ENCODE measurements at regions not wholly inside any gene's neighbourhood (a gene's known extent, or its start where the extent isn't known, plus 50 kb on each side); places are given as distances from the start of the nearest gene placed in this dataset.

DNA sequence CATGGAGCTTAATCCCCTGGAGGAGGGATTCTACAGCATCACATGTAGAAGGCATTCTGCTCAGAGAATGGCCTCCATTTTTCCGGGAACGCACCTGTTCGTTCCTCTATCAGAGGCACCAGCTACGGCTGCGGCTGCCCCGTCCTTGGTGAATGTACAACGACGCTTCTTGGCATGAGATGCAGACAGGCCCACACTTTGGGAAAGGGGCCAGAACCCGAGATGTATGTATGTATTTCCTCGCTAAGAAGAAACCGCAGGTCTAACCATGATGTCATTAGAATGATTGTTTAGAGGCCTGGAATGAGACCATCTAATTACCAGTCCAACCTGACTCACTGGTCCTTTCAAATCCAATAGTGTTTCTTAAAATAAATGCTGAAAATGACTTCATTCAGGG is 1293.4 kb downstream of the TBC1D22A start:
- in situ Hi-C loops (cut with MboI; ENCODE audit: low sequenced_read_pairs), result no loop called here

DNA sequence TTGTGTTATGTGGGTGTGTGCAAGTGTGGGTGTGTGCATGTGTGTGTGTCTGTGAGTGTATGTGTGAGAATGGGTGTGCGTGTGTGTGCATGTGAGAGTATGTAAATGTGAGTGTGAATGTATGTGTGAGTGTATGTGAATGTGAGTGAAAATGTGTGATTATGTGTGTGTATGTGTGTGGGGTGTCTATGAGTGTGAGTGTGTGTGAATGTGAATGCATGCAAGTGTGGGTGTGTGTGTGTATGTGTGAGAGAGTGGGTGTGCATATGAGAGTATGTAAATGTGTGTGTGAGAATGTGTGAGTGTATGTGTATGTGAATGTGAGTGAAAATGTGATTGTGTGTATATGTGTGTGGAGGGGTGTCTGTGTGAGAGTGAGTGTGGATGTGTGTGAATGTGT is 1292.7 kb downstream of the TBC1D22A start:
- in situ Hi-C loops (cut with MboI; ENCODE audit: low sequenced_read_pairs), result no loop called here

DNA sequence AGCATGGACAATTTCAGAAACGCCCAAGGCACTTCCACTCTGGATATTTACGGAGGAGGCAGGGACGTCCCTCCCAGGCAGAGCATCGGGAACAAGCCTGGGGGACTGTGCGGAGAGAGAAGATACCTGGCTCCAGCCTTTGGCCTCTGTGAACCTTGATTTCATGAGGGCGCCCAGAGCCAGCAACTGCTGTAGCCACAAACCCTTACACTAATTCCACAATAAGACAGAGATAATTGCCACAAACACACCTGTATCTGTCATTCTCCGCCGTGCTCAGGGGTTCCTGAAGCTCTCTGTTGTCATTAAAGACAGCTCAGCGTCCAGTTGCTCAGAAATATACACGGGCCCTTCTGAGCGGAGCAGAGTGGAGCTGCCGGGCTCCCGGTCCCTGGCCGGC is 1292.1 kb downstream of the TBC1D22A start:
- in situ Hi-C loops (cut with MboI; ENCODE audit: low sequenced_read_pairs), result no loop called here

DNA sequence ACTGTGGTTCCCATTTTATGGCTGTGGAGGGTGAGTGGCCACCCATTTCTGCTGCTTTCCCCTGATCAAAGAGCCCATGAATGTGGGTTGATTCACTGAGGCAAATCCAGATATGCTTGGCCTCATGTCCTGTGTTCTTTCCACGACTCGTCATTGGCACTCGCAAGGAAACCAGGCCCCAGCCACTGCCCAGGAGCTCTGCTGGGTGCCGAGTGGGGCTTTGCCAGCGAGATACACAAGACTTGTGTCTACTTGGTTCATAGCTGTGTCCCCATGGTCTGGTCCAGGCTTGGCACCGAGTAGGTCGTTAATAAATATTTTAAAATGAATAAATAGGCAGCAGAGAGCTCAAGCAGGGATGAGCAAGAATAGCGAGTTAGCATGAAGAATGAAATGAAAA is 1291.5 kb downstream of the TBC1D22A start:
- in situ Hi-C loops (cut with MboI; ENCODE audit: low sequenced_read_pairs), result no loop called here

DNA sequence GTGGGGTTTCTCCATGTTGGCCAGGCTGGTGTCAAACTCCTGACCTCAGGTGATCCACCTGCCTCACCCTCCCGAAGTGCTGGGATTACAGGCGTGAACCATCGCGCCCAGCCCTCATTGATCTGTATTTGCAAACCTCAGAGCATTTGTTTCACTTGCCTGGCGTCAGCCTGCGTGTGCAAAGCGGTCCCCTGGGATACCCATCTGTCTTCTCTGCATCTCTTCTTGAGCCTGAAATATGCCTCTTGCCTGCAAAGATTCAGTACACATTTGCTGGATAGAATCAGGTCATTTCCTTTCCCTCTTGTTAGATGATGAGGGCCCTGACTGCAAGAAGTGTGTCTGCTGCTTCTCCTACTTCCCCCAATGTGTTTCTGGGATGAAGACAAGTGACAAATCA is 1291.0 kb downstream of the TBC1D22A start:
- in situ Hi-C loops (cut with MboI; ENCODE audit: low sequenced_read_pairs), result no loop called here

DNA sequence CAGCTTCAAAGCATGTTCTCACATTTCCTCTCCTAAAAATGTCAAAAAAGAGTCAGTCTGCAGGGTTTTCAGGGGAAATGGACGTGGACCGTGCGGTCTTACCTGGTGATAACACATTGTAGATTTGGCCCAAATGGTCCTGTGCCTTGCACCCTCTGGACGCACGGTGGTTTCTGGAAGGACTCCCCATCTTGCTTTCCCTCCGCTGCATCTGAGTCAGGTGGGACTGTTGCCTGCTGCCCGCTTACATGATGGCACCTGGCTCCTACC is 1290.1 kb downstream of the TBC1D22A start:
- in situ Hi-C loops (cut with MboI; ENCODE audit: low sequenced_read_pairs), result no loop called here

DNA sequence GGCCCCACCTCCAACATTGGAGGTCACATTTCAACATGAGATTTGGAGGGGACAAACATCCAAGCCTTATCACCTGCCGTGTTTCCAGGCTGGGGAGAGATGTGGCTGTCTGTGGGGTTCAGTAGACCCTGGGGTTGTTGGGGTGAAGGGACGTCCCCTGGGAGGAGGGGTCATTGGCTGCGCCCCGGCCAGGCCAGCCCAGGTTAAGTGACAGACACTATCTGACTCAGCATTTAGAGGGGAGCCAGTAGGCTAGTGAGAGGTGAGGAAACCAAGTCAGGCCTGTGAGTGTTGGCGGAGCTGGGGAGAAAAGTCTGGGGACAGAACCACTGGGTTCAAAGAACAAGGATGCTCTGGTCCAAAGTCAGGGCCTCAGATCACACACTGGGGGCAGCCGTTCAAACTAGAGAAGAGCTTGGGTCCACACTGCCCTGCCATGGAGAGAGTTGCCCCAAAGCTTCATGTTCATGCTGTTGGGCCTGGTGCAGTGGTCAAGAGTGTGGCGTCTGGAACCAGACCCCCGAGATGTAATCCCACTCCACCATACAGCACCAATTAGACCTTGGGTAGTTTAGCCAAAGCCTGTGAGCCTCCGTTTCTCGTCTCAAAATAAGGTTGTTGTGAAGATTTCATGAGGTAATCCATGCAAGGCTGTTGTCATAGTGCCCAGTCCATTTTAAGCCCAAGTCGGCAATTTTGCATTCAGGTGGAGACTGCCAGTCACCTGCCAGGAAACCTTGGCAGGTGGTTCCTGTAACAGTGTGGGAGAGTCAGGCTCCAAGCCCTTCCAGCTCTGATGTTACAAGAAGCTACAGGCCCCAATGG is 1289.6 kb downstream of the TBC1D22A start:
- in situ Hi-C loops (cut with MboI; ENCODE audit: low sequenced_read_pairs), result no loop called here

DNA sequence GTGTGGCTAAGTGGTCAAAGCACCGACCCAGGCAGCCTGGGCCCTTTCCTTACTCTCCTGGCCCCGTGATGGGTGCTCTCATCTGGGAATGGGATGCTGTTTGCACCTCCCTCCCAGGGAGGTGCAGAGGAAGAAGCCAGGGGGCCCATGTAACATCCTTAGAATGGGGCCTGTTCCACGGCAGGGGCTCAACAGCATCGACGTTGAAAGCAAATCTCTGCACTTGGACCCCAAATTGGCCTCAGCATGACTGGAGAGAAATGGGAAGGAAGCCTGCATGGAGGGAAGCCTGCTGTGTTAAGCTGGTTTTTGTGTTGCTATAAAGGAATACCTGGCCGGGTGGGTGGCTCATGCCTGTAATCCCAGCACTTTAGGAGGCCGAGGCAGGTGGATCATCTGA is 1288.4 kb downstream of the TBC1D22A start:
- in situ Hi-C loops (cut with MboI; ENCODE audit: low sequenced_read_pairs), result no loop called here

DNA sequence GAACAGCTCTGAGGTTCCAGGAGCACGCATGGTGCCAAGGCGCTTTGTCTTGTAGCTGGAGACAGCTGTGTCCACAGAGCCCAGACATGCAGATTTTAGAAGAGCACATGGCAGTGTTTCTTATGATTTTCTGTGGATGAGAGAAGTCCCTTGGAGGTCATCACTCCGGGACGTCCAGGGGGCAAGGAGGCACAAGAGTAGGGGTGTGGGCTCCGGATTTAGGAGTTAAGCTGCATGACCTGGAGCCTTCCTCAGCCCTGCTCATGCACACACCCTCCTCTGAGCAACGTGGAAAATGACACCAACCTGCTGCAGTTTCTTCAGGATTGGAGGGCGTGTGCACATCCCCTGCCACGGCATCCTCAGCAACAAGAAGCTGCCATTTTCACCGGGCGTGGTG is 1286.7 kb downstream of the TBC1D22A start:
- in situ Hi-C loops (cut with MboI; ENCODE audit: low sequenced_read_pairs), result no loop called here

DNA sequence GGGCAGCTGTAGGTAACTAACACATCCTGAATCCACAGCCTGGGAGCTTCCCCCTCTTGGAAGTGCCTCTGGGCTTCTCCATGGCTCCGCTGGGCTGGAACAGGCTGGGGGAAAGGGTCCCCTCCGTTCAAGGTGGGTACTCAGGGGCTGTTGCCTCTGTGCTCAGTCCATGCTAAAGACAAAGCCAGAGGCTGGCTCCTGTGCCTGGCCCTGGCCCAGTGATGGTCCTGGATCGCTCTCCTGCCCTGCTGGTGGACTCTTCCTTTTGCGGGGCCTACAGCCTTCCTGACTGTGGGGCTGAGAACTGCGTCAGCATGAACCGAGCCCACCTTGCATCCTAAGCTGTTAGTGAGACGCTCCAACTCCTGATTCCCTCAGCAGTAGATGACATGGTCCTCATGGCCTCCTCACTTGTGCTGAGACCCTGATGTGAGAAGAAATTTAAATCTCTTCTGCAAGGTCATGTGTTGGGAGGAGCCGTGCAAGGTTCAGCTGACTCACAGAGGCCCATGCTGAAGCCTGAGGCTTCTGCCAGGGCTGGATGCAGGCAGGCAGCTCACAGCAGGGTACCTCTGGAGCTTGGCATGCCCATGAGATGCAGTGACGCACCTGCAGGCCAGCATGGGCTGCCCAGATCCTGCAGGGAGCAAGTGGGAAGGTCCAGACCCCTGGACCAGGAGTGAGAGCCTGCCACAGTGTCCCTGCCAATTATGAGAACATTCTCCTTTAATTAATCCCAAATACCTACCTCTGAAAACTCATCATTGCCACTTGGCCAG is 1285.5 kb downstream of the TBC1D22A start:
- in situ Hi-C loops (cut with MboI; ENCODE audit: low sequenced_read_pairs), result no loop called here

DNA sequence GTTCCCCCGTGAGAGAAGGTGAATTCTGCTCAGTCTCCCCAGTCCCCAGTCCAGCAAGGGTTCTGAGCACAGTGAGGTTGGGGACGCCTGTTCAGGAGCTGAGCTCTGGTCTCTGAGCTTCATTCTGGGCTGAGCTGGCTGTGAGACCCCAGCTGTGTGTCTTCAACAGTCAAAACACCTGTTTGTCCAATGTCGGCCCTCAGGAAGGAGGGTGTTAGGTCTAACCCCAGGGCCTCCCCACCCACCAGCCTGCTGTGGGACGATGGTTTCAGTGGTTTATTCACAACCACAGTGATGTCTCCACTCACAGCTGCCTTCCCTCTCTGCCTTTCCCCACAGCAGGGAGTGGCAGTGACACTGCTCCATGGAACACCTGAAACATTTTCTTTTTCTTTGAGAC is 1282.9 kb downstream of the TBC1D22A start:
- in situ Hi-C loops (cut with MboI; ENCODE audit: low sequenced_read_pairs), result no loop called here

DNA sequence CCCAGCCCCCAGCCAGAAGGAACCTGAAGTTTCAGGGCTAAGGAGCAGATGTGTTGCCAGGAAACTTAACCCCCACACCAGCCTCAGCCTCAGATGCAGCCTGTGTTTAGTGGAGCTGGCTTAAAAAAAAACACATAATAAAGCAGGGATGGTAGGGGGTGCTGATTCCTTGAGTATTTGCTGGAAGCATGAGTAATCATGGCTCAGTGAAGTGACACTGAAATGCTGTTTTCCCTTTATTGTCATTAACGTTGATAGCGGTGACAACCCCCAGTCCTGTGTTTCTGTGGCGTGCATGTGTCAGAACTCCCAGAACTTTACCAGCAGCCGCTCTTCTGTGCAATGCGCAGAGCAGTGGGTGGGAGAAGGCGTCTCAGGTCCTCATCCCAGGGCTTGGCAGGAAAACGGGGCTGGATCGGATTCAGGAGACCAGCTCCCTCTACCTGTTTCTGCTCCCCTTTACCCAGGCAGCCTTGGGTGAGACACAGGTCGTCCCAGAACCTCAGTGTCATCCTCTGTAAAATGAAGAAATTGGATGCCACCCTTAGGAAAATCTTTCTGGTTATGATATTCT is 1282.1 kb downstream of the TBC1D22A start:
- in situ Hi-C loops (cut with MboI; ENCODE audit: low sequenced_read_pairs), result no loop called here

DNA sequence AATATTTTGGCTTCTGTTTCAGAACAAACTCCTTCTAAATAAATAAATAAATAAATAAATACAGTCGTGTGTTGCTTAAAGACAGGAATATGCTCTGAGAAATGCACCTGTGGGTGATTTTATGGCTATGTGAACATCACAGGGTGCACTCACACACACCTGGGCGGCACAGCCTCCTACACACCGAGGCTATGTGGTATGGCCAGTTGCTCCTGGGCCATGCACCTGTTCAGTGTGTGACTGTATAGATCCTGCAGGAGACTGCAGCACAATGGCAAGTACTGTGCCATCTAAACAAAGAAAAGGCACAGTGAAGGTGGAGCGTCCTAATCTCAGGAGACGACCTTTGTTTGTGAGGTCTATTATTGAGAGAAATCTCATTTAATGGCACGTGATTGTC is 1281.1 kb downstream of the TBC1D22A start:
- in situ Hi-C loops (cut with MboI; ENCODE audit: low sequenced_read_pairs), result no loop called here

DNA sequence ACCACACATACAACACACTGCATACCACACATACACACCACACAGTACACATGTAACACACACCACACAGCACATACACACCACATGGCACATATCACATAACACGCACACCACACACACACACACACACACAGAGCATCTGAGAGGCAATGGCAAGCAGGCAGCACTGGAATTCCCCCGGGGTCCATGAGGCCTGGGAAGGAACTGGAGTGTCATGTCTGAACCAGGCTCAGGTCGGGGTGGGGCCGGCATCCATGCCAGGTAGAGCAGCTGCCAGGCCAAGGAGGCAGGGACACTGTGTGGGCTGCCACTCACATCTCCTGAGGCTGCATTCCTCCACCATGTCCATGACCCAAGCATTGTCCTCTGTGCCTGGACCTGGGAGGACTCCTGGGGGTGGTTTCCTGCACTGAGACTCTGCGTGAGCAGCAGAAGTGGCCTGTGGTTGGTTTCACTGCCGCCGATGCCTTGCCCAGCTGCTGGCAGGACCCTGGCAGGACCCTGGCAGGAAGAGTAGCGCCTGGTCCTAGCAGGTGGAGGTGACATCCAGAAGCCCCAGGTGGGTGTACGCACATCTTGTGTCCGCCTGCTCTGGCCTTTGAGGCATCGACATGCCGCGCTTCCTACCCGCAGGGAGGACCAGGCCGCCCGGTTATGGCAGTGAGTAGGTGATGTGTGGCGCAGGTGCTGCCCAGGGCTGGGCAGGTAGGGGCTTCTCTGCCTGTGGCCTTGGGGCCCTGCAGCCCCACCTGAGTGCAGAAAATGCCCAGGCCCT is 1280.4 kb downstream of the TBC1D22A start:
- in situ Hi-C loops (cut with MboI; ENCODE audit: low sequenced_read_pairs), result no loop called here

DNA sequence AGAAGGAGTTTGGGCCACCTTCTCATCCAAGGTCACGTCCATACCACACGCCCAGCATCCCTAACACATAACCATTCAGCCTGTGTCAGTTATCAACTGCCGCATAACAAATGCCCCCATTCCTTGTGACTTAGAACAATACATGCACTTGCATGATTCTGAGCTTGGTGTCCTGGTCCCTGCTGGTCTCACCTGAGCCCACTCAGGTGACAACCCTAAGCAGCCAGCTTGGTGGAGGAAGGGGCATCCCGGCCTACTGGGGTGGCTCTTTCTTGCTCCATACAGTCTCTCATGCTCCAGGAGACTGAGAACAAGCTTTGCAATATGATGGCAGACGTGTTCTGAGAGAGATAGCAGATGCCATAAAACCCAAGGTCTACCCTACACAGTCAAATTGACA is 1276.9 kb downstream of the TBC1D22A start:
- in situ Hi-C loops (cut with MboI; ENCODE audit: low sequenced_read_pairs), result no loop called here

DNA sequence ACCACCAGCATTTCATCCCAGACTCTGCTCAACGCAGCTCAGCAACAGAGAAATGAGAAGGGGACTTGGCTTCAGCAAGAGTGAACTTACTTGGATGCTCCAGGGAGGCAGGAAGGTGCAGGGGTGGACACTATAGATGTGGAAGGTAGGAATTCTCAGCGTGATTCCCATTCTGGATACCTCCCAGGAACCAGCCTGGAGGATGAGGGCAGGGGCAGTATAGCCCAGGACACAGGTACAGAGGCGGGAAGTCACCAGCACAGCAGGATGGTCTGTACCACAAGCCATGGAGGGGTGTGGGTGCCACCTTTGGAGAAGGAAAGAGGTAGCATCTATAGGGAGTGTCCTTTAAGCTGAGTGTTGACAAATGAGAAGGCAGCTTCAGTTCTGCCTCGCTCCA is 1275.2 kb downstream of the TBC1D22A start:
- in situ Hi-C loops (cut with MboI; ENCODE audit: low sequenced_read_pairs), result no loop called here

DNA sequence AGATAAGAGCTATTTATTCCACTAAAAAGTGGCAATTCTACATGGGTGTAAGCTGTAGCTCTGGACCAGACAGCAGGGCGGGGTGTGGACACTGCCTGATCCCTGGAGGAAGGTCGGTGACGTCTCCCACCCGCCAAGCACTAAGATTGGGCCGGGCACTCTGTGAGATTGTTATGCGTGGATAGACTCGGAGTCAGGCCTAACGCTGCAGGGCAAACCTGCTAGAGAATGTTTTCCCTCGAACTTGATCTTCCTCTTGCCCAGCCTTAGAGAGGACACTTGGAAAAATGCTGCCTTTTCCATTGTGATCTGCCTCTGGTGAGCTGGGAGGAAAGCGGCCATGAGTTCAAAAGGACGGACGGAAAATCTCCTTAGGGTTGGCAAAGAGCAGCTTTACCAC is 1273.4 kb downstream of the TBC1D22A start:
- in situ Hi-C loops (cut with MboI; ENCODE audit: low sequenced_read_pairs), result no loop called here

DNA sequence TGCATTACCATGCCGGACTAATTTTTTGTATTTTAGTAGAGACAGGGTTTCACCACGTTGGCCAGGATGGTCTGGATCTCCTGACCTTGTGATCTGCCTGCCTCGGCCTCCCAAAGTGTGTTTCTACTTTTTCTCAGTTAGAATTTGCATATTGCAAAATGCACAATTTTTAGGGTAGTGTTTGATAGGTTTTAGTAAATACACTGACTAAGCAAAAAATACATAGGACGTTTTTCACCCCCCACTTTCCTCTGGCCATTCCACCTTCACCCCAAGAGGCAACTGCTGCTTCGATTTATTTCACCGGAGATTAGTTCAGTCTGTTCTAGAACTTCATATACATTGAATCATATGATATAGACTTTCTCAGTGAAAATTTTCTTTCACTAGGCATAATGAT is 1269.1 kb downstream of the TBC1D22A start:
- in situ Hi-C loops (cut with MboI; ENCODE audit: low sequenced_read_pairs), result no loop called here

DNA sequence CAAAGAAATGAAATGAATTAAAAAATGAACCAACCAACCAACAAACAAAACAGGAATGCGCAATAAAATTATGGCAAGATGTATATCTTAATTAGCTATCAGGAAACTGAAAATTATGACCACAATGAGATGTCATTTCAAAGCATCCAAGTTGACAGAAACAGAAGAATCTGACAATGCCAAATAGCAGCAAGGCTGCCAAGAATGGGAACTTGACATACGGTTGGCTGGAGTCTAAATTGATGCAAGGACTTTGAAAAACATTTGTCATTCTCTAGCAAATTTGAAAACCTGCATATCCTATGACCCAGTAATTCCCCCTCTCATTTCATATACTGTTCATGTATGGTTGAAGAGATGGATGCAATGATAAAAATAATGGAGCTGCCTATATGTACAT is 1262.6 kb downstream of the TBC1D22A start:
- in situ Hi-C loops (cut with MboI; ENCODE audit: low sequenced_read_pairs), result no loop called here

DNA sequence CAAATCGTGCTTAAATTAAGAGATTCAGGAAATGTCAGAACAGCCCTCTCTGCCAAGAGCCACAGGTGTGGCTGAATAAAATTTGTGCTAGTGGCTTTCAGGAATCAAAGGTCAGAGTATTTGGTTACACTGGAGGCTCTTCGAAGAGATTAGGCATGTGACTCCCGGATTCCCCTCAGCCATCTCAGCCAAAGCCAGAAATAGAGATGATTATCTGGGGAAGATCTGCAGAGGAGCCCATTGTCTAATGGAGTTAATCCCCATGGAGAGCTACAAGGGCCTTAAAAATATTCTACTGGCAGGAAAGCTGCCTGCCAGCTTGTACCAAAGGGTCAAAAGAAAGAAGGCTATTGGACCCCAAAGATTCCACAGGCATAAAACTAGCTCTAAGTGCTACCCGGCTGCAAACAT is 1259.5 kb downstream of the TBC1D22A start:
- in situ Hi-C loops (cut with MboI; ENCODE audit: low sequenced_read_pairs), result no loop called here

DNA sequence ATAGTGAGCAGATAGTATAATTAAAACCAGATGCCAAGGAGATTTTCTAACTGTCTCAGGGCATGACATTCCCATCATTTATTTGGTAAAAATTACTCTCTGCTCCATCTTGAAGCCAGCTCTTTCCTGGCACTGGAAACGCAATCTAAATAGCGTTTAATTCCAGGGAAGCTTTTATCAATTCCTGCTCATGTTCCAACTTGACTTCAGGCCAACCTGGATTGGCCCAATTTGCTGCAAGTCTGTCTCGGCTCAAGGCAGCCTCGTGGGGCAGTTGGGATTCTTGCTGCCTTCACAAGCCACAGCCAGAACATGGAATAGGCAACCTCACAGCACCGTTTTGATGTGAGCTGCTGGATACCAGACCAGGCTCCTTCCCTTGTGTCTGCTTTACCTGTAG is 1255.9 kb downstream of the TBC1D22A start:
- in situ Hi-C loops (cut with MboI; ENCODE audit: low sequenced_read_pairs), result no loop called here

DNA sequence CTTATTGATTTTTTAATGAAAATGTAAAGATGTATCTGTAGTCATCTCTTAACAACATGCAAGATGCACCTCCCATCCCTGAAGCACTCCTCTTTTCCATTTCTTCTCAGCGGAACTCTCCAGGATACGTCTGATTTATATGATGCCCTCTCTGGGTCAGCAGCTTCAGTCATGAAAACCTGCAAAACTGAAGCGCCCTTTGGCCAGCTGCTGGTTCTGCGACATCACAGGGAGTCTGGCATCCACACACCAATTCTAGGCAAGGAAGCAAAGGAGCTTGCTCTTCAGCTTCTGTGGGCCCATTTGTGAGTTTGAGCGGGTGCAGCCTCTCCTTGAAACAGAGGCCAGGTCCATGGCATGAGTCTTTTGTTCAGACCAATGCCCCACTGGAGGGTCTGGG is 1253.3 kb downstream of the TBC1D22A start:
- in situ Hi-C loops (cut with MboI; ENCODE audit: low sequenced_read_pairs), result no loop called here
